MM.1S (cell line): ENCODE measurements at regions not wholly inside any gene's neighbourhood (a gene's known extent, or its start where the extent isn't known, plus 50 kb on each side); places are given as distances from the start of the nearest gene placed in this dataset.

Experiments
- DNase-seq: peaks from one replicate; pipeline ENCODE4 v3.0.0-alpha.2; 2015
- H2AFZ ChIP-seq: fragments of 300-600 bp; sonication (generic); 2 replicates; pipeline ENCODE4 v1.6.0; 2016; ENCODE audit warnings: antibody characterized with exemption, low read length
- H3F3A ChIP-seq: fragments of 300-600 bp; sonication (generic); 2 replicates; pipeline ENCODE4 v1.6.1; 2016; ENCODE audit warnings: mild to moderate bottlenecking, antibody characterized with exemption, low read length, moderate library complexity, mixed read lengths; ENCODE audit not compliant: insufficient read depth
- H3K27ac ChIP-seq: fragments of 300-600 bp; sonication (generic); 2 replicates; pipeline ENCODE4 v1.5.1; 2016; ENCODE audit warnings: mild to moderate bottlenecking, low read length
- H3K27me3 ChIP-seq: fragments of 300-600 bp; sonication (generic); replicated peaks from 2 replicates; pipeline ENCODE4 v1.6.0; 2016; ENCODE audit warnings: low read length; ENCODE audit not compliant: insufficient read depth
- H3K36me3 ChIP-seq: fragments of 300-600 bp; sonication (generic); replicated peaks from 2 replicates; pipeline ENCODE4 v1.6.1; 2016; ENCODE audit warnings: mild to moderate bottlenecking, low read length, mixed read lengths; ENCODE audit not compliant: insufficient read depth
- H3K4me1 ChIP-seq: fragments of 300-600 bp; sonication (generic); 2 replicates; pipeline ENCODE4 v1.6.1; 2016; ENCODE audit warnings: low read length, mixed read lengths
- H3K4me2 ChIP-seq: fragments of 300-600 bp; sonication (generic); 2 replicates; pipeline ENCODE4 v1.6.0; 2016; ENCODE audit warnings: low read depth, low read length
- H3K4me3 ChIP-seq: fragments of 300-600 bp; sonication (generic); 2 replicates; pipeline ENCODE4 v1.5.1; 2016; ENCODE audit warnings: low read length, mixed read lengths
- H3K79me2 ChIP-seq: fragments of 300-600 bp; sonication (generic); 2 replicates; pipeline ENCODE4 v1.6.1; 2016; ENCODE audit warnings: mixed run types, low read length, mixed read lengths
- H3K9ac ChIP-seq: fragments of 300-600 bp; sonication (generic); 2 replicates; pipeline ENCODE4 v1.6.1; 2016; ENCODE audit warnings: low read length, mixed read lengths
- H3K9me2 ChIP-seq: fragments of 300-600 bp; sonication (generic); replicated peaks from 2 replicates; pipeline ENCODE4 v1.6.1; 2016; ENCODE audit warnings: mild to moderate bottlenecking, low read length, mixed read lengths; ENCODE audit not compliant: insufficient read depth
- H3K9me3 ChIP-seq: fragments of 300-600 bp; sonication (generic); replicated peaks from 2 replicates; pipeline ENCODE4 v1.6.1; 2016; ENCODE audit warnings: mild to moderate bottlenecking, low read length, mixed read lengths; ENCODE audit not compliant: insufficient read depth
- H4K20me1 ChIP-seq: fragments of 300-600 bp; sonication (generic); 2 replicates; pipeline ENCODE4 v1.6.1; 2016; ENCODE audit warnings: mild to moderate bottlenecking, low read length, moderate library complexity, mixed read lengths; ENCODE audit not compliant: insufficient read depth
- CTCF ChIP-seq: fragments of 300-600 bp; sonication (generic); IDR thresholded peaks from 2 replicates; pipeline ENCODE4 v1.5.1; 2016; ENCODE audit warnings: antibody characterized with exemption, low read length, mixed read lengths
- EZH2 ChIP-seq: fragments of 300-600 bp; sonication (generic); optimal IDR thresholded peaks from 2 replicates; pipeline ENCODE3; 2017; ENCODE audit warnings: low read depth, mild to moderate bottlenecking, antibody characterized with exemption, low read length, mixed read lengths
- EZH2phosphoT487 ChIP-seq: fragments of 300-600 bp; sonication (generic); IDR thresholded peaks from 2 replicates; pipeline ENCODE4 v1.6.1; 2018; ENCODE audit warnings: antibody characterized with exemption, low read length

- H3K27me3 ChIP-seq = no peaks in the 10 kb centered on the region
- no peaks in the 10 kb centered on the region for H3F3A ChIP-seq
- no peak overlapping the region for H3K27ac ChIP-seq
- TF ChIP-seq CTCF (no peak), EZH2 (no peak), EZH2phosphoT487 (no peak)
- no peaks in the 10 kb centered on the region for H3K36me3 ChIP-seq
- no peak for DNase-seq
- H3K9me3 ChIP-seq = no peaks in the 10 kb centered on the region
- H3K4me1 ChIP-seq = no peaks in the 10 kb centered on the region
- no peak overlapping the region for H3K4me2 ChIP-seq
- H4K20me1 ChIP-seq = no peaks in the 10 kb centered on the region
- H3K9ac ChIP-seq = no peak overlapping the region
- no peaks in the 10 kb centered on the region for H3K79me2 ChIP-seq
- no peaks in the 10 kb centered on the region for H3K9me2 ChIP-seq
- H2AFZ ChIP-seq = no peak overlapping the region
- no peak overlapping the region for H3K4me3 ChIP-seq
Measured at GRCh38 chr4:56215901-56216300, 171.4 kb downstream of the AASDH start.

GRCh38 chr4:56215141-56215783 is 172.0 kb downstream of the AASDH start:
- Histone ChIP-seq H3K9me3 (no peaks in the 10 kb centered on the region), H3K9ac (no peak overlapping the region), H3K36me3 (no peaks in the 10 kb centered on the region), H3K27ac (no peak overlapping the region), H2AFZ (no peak overlapping the region), H3K79me2 (no peaks in the 10 kb centered on the region), H3K9me2 (no peaks in the 10 kb centered on the region), H3K4me2 (no peak overlapping the region), H3K4me3 (no peak overlapping the region), H3K27me3 (no peaks in the 10 kb centered on the region), H4K20me1 (no peaks in the 10 kb centered on the region), H3F3A (no peaks in the 10 kb centered on the region), H3K4me1 (no peaks in the 10 kb centered on the region)
- TF ChIP-seq EZH2 (no peak), EZH2phosphoT487 (no peak), CTCF (no peak)
- no peak for DNase-seq

- DNase-seq = no peak
- no peaks in the 10 kb centered on the region for H3K36me3 ChIP-seq
- no peak overlapping the region for H2AFZ ChIP-seq
- H3K9me2 ChIP-seq = no peaks in the 10 kb centered on the region
- H3K79me2 ChIP-seq = no peaks in the 10 kb centered on the region
- no peak overlapping the region for H3K4me2 ChIP-seq
- H3K27ac ChIP-seq = no peak overlapping the region
- no peaks in the 10 kb centered on the region for H4K20me1 ChIP-seq
- H3K4me3 ChIP-seq = no peak overlapping the region
- H3F3A ChIP-seq = no peaks in the 10 kb centered on the region
- no peaks in the 10 kb centered on the region for H3K4me1 ChIP-seq
- no peak overlapping the region for H3K9ac ChIP-seq
- no peaks in the 10 kb centered on the region for H3K27me3 ChIP-seq
- H3K9me3 ChIP-seq = no peaks in the 10 kb centered on the region
- TF ChIP-seq CTCF (no peak), EZH2phosphoT487 (no peak)
Measured at GRCh38 chr4:56213543-56213942, 173.7 kb downstream of the AASDH start.
